Spleen (tissue), 11 donors: ENCODE measurements at regions not wholly inside any gene's neighbourhood (a gene's known extent, or its start where the extent isn't known, plus 50 kb on each side); places are given as distances from the start of the nearest gene placed in this dataset.

ENCODE experiments used
- DNase-seq: peaks from one replicate; pipeline ENCODE4 v3.0.0-alpha.2; 2020
- H3K27ac ChIP-seq, 8 donors: fragments of 200-600 bp; sonication (generic) in 7 of 8; 1 replicate in 4 of 8; 2 replicates in 4 of 8; pipeline versions ENCODE4 v1.5.0 to v1.8.0; 2016 to 2021; ENCODE audit warnings: inconsistent platforms in 4 of 8, mild to moderate bottlenecking in 4 of 8, moderate library complexity in 1 of 8
- H3K27me3 ChIP-seq, 7 donors: fragments of 200-600 bp; sonication (generic) in 6 of 7; replicated peaks in 1 of 7; 1 replicate in 4 of 7; 2 replicates in 3 of 7; pipeline versions ENCODE4 v1.5.0 to v1.8.0; 2016 to 2021; ENCODE audit warnings: inconsistent platforms in 3 of 7, mild to moderate bottlenecking in 1 of 7
- H3K36me3 ChIP-seq, 6 donors: fragments of 200-600 bp; sonication (generic) in 5 of 6; 1 replicate in 4 of 6; 2 replicates in 2 of 6; pipeline versions ENCODE4 v1.5.0 to v1.8.0; 2016 to 2021; ENCODE audit warnings: inconsistent platforms in 2 of 6
- H3K4me1 ChIP-seq, 6 donors: fragments of 200-600 bp; sonication (generic) in 5 of 6; 1 replicate in 3 of 6; 2 replicates in 3 of 6; pipeline versions ENCODE4 v1.5.0 to v1.8.0; 2016 to 2021; ENCODE audit warnings: inconsistent platforms in 3 of 6
- H3K4me3 ChIP-seq, 8 donors: fragments of 200-600 bp; sonication (generic) in 7 of 8; 1 replicate in 4 of 8; 2 replicates in 4 of 8; pipeline versions ENCODE4 v1.5.0 to v1.8.0; 2016 to 2021; ENCODE audit warnings: inconsistent platforms in 4 of 8, mild to moderate bottlenecking in 4 of 8, moderate library complexity in 2 of 8
- H3K9me3 ChIP-seq, 8 donors: fragments of 200-600 bp; sonication (generic) in 7 of 8; 1 replicate in 4 of 8; 2 replicates in 4 of 8; pipeline versions ENCODE4 v1.5.0 to v1.8.0; 2016 to 2021; ENCODE audit warnings: inconsistent platforms in 4 of 8
- POLR2A ChIP-seq, 3 donors: fragments of 450-650 bp; IDR thresholded peaks; one replicate each; pipeline ENCODE4 v1.5.1; 2017; ENCODE audit warnings: antibody characterized with exemption in 3 of 3, mild to moderate bottlenecking in 1 of 3
- POLR2AphosphoS5 ChIP-seq, 3 donors: sonication (generic); formaldehyde crosslinking; IDR thresholded peaks; one replicate each; pipeline ENCODE4 v1.5.1; 2017; ENCODE audit warnings: antibody characterized with exemption in 3 of 3
- WGBS, 5 donors: extraction: QIAGEN DNeasy Blood & Tissue Kit in 3 of 5; methylation state at CpG; one replicate each; pipeline versions ENCODE4 v1.1.5 to v1.1.7; 2013 to 2018; 5-methylcytosine and 5-hydroxymethylcytosine counted together
- intact Hi-C: fragments of 100-400 bp; cut with DNase I; formaldehyde crosslinking; loops from one replicate; pipeline ENCODE4 v1.15.0; 2023; ENCODE audit warnings: low total_unique reads
- TF ChIP-seq, protein P1 (sequence below), 11 experiments: fragments of 200-600 bp in 7 of 11; fragments of 450-650 bp in 4 of 11; sonication (generic) in 4 of 11; IDR thresholded peaks in 8 of 11; conservative IDR thresholded peaks in 3 of 11; 1 replicate in 7 of 11; 2 replicates in 4 of 11; pipeline versions ENCODE4 v1.4.0 to v1.8.0; 2016 to 2021; ENCODE audit warnings: antibody characterized with exemption in 11 of 11, inconsistent platforms in 4 of 11, mild to moderate bottlenecking in 1 of 11
- donor health status: healthy with polysubstance abuse.
- donor health status: DM: no; HTN: no; CAD: no; lungs with moderate emphysema.
- donor health status: DM: no; HTN: no; CAD: no.
- donor health status: Bipolar disorder and iron deficiency.
- donor health status: healthy.
- donor health status: DM: no; HTN: no; CAD: no.
- donor health status: DM: yes; HTN: yes; CAD: no.

GRCh38 chr5:136666970-136667620, 301.8 kb upstream of the TRPC7 start:
- peaks cover 0 to 6% (median 0%) of the 10 kb centered on the region in 8 donors for H3K9me3 ChIP-seq
- H3K36me3 ChIP-seq = no peaks in the 10 kb centered on the region
- TF ChIP-seq POLR2A (IDR thresholded peaks at IDR 0.05) (no peak), POLR2AphosphoS5 (IDR thresholded peaks at IDR 0.05) (no peak)
- TF ChIP-seq, protein P1, sequence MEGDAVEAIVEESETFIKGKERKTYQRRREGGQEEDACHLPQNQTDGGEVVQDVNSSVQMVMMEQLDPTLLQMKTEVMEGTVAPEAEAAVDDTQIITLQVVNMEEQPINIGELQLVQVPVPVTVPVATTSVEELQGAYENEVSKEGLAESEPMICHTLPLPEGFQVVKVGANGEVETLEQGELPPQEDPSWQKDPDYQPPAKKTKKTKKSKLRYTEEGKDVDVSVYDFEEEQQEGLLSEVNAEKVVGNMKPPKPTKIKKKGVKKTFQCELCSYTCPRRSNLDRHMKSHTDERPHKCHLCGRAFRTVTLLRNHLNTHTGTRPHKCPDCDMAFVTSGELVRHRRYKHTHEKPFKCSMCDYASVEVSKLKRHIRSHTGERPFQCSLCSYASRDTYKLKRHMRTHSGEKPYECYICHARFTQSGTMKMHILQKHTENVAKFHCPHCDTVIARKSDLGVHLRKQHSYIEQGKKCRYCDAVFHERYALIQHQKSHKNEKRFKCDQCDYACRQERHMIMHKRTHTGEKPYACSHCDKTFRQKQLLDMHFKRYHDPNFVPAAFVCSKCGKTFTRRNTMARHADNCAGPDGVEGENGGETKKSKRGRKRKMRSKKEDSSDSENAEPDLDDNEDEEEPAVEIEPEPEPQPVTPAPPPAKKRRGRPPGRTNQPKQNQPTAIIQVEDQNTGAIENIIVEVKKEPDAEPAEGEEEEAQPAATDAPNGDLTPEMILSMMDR (IDR thresholded peaks at IDR 0.05 in 8 of 11, conservative IDR thresholded peaks at IDR 0.05 in 3 of 11) = no peak
- intact Hi-C loops = no loop called here
- H3K27me3 ChIP-seq = no peaks in the 10 kb centered on the region
- H3K4me3 ChIP-seq = no peak overlapping the region
- no peaks in the 10 kb centered on the region for H3K4me1 ChIP-seq
- no peak for DNase-seq
- H3K27ac ChIP-seq = no peak overlapping the region
- WGBS, 5 donors = 51 to 63% (median 58%) methylated on average over 8 of the region's 8 CpGs

DNA sequence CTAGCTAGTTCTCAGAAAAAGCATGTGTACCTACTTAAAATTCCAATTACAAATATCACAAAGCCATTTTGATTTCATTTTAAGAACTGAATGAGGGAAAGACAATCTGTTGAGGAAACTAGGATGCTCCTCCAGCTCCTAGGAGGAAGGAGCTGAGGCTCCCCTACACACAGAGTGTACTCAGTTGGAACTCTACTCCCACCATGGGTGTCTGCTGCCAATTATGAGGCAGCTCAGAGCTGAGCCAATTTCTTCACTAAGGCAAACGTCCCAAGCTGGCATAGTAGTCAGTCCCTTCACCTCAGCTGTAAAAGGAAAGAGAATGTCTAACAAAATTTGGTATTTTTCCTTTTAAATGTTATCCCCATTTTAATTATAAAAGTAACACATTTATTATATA, 300.0 kb upstream of the TRPC7 start:
- Histone ChIP-seq H3K36me3 (no peaks in the 10 kb centered on the region), H3K4me3 (no peak overlapping the region), H3K9me3 (peaks cover 0 to 6% (median 0%) of the 10 kb centered on the region in 8 donors), H3K27ac (no peak overlapping the region), H3K4me1 (no peaks in the 10 kb centered on the region), H3K27me3 (no peaks in the 10 kb centered on the region)
- TF ChIP-seq POLR2AphosphoS5 (IDR thresholded peaks at IDR 0.05) = no peak
- no peak for TF ChIP-seq POLR2A (IDR thresholded peaks at IDR 0.05)
- TF ChIP-seq, protein P1 (IDR thresholded peaks at IDR 0.05 in 8 of 11, conservative IDR thresholded peaks at IDR 0.05 in 3 of 11) = no peak
- 41 to 69% (median 50%) methylated on average over 1 of the region's 1 CpG for WGBS, 5 donors
- intact Hi-C loops = no loop called here
- no peak for DNase-seq

- Histone ChIP-seq H3K27ac (no peak overlapping the region), H3K9me3 (no peaks in the 10 kb centered on the region), H3K4me1 (no peaks in the 10 kb centered on the region), H3K4me3 (no peak overlapping the region), H3K36me3 (no peaks in the 10 kb centered on the region), H3K27me3 (no peaks in the 10 kb centered on the region)
- TF ChIP-seq POLR2A (IDR thresholded peaks at IDR 0.05) = no peak
- TF ChIP-seq POLR2AphosphoS5 (IDR thresholded peaks at IDR 0.05) = no peak
- TF ChIP-seq, protein P1 (IDR thresholded peaks at IDR 0.05 in 8 of 11, conservative IDR thresholded peaks at IDR 0.05 in 3 of 11) = no peak
- DNase-seq = no peak
- 62 to 76% (median 71%) methylated on average over 2 of the region's 2 CpGs for WGBS, 5 donors
- intact Hi-C loops = no loop called here
These were observed 295.7 kb upstream of the TRPC7 start for GRCh38 chr5:136661026-136661425.

DNA sequence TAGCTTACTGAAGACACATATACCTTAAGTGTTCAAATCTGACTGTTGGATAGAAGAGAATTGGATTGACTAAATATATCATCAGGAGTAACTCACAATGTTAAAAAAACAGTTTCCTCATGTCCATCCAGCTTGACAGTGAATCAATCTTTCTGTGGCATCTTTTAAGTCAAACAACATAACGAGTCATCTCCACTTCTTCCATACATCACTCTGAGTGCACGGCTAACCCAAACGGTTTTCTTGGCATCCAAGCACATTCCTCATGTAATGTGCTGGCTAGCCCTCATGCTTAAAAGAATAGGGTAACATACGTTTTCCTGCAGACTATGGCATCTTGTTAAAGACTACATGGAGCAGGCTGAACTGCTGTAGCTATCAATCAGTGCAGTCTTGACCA, 291.5 kb upstream of the TRPC7 start:
- Histone ChIP-seq H3K27ac (no peak overlapping the region), H3K4me3 (no peak overlapping the region), H3K27me3 (no peaks in the 10 kb centered on the region), H3K9me3 (peaks cover 0 to 6% (median 0%) of the 10 kb centered on the region in 8 donors), H3K4me1 (no peaks in the 10 kb centered on the region), H3K36me3 (no peaks in the 10 kb centered on the region)
- no peak for DNase-seq
- TF ChIP-seq POLR2AphosphoS5 (IDR thresholded peaks at IDR 0.05) (no peak), POLR2A (IDR thresholded peaks at IDR 0.05) (no peak)
- TF ChIP-seq, protein P1 (IDR thresholded peaks at IDR 0.05 in 8 of 11, conservative IDR thresholded peaks at IDR 0.05 in 3 of 11) = no peak
- intact Hi-C loops = no loop called here
- WGBS, 5 donors = 52 to 68% (median 57%) methylated on average over 4 of the region's 4 CpGs
